GM12872 (cell line): ENCODE measurements at regions not wholly inside any gene's neighbourhood (a gene's known extent, or its start where the extent isn't known, plus 50 kb on each side); places are given as distances from the start of the nearest gene placed in this dataset.

Source experiments
- TF ChIP-seq, protein P1 (sequence below): IDR thresholded peaks from 3 replicates; pipeline ENCODE4 v1.5.1; 2011; ENCODE audit warnings: low read depth, mild to moderate bottlenecking, low read length, moderate library complexity; ENCODE audit not compliant: insufficient read depth

DNA sequence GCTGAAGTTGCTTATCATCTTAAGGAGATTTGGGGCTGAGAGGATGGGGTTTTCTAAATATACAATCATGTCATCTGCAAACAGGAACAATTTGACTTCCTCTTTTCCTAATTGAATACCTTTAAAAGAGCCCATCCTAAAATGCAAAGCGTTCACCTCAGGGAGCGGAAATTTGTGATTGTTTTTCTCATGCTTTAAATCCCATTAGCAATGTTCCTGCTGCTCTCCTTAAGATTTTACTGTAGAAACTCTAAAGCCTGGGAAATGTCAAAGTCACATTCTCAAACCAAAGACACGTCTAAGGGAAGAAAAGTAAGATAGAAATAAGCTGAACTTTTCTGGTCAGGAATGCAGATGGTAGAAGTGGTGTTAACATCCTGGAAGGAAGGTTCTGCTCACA is 285.8 kb upstream of the MAP2 start:
- TF ChIP-seq, protein P1, sequence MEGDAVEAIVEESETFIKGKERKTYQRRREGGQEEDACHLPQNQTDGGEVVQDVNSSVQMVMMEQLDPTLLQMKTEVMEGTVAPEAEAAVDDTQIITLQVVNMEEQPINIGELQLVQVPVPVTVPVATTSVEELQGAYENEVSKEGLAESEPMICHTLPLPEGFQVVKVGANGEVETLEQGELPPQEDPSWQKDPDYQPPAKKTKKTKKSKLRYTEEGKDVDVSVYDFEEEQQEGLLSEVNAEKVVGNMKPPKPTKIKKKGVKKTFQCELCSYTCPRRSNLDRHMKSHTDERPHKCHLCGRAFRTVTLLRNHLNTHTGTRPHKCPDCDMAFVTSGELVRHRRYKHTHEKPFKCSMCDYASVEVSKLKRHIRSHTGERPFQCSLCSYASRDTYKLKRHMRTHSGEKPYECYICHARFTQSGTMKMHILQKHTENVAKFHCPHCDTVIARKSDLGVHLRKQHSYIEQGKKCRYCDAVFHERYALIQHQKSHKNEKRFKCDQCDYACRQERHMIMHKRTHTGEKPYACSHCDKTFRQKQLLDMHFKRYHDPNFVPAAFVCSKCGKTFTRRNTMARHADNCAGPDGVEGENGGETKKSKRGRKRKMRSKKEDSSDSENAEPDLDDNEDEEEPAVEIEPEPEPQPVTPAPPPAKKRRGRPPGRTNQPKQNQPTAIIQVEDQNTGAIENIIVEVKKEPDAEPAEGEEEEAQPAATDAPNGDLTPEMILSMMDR = no peak

DNA sequence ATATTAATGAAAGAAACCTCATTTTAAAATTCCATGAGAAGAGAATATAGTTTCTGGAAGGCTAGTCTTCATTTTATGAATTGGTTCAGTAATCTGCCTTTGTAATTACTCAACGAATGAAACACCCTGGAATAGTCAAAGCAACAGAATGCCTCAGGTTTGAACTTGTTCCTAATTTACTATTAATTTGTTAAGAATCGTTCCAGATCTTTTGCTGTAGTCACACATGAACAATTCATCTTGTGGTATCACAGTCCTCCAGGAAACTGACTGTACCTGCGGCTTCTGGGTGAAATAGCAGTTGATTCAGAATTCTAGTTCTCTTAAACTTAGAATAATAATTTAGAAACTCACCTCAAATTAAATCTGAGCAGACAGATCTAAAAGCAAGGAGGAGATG is 282.7 kb upstream of the MAP2 start:
- TF ChIP-seq, protein P1 = no peak

DNA sequence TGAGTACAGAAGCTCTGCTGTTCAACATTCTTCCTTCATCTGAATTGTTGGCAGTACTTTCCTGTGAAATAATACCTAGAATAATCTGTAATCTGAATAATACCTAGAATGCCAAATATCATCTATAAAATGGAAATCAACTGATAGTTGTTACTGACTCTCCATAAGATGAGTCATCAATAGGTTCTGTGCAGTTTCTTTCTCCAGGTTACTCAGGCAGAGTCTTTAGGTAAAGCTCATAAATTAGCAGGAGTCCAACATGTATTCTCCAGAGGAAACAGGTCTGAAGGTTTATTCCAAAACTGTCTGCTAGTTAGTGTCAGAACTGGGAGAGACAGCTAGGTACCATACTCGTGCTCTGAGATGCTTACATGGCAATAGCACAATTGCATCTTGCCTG is 282.0 kb upstream of the MAP2 start:
- TF ChIP-seq, protein P1 = no peak

DNA sequence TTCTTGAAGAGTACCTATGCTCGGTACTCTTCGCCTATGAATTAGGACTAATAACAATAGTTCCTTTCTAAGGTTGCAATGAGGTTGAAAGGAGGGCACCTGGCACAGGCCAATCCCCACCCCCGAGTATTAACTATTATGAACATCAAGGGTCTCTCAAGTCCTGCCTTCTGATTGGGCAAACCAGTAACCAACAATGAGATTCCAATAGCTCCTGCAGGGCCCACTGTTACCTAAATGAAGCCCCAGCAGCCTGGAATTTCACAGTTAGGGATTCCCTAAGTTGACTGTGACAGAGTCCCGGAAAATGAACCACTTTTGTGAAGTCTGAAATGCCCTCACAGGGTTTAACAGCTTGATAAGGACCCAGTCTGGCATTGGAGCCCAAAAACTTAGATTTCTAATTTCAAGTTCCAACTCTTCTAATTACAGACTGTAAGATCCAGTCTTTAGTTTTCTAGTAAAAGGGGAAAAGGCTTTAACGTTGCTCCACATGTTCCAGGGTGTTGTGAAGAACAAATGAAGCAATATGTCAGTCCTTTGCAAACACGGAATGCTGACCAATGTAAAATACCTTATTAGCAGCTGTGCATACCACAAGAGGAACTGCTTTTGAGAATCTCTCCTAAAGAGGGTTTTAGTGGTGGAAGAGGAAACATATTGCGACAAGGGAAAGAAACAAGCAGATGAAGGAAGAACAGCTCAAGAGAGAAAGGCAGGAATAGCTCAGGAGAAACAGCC is 277.7 kb upstream of the MAP2 start:
- TF ChIP-seq, protein P1 = no peak

DNA sequence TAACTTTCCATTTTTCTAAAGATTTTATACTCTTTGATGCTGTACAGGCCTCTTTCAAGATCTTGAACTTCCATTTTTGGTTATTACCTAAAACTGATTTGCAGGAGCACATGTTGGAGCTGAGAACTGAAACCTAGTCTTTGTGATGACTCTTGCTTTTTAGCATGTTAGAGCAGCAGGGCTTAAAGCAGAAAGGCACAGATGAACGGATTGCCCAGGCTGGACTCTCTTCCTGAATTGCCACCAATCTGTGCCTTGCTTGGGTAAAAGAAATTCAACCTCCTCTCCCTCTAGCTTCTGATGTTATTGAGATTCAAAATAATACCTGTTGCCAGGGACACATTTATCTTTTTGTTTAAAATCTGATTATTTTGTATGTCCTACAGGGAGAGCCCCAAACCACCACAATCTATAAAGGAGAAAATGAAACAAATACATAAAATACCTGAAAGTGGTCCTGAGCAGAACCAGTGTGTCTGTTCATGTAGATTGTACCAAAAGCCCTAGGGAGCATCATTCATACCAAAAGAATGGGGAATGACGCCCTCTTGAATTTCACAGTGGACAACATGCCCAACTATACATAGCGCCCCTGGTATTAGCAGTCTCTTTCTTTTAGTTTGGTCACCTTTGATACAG is 277.0 kb upstream of the MAP2 start:
- TF ChIP-seq, protein P1 = no peak

DNA sequence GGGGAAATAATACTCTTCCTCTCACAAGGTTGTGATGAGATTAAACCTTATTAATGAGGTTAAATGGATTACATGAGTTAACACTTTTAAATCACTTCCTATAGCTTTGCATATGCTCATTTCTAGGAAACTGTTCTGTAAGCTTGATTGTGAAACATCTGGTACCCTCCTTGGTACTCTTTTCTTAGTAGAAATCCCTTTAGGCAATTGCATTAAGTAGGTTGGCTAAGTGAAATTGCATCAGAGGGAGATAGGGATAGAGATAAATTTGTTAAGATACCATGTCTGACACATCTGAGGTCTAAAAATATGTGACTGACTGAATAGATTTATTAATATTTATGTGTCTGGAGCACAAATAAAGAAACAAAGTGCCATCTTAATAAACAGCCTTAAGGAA is 275.9 kb upstream of the MAP2 start:
- TF ChIP-seq, protein P1 = no peak

DNA sequence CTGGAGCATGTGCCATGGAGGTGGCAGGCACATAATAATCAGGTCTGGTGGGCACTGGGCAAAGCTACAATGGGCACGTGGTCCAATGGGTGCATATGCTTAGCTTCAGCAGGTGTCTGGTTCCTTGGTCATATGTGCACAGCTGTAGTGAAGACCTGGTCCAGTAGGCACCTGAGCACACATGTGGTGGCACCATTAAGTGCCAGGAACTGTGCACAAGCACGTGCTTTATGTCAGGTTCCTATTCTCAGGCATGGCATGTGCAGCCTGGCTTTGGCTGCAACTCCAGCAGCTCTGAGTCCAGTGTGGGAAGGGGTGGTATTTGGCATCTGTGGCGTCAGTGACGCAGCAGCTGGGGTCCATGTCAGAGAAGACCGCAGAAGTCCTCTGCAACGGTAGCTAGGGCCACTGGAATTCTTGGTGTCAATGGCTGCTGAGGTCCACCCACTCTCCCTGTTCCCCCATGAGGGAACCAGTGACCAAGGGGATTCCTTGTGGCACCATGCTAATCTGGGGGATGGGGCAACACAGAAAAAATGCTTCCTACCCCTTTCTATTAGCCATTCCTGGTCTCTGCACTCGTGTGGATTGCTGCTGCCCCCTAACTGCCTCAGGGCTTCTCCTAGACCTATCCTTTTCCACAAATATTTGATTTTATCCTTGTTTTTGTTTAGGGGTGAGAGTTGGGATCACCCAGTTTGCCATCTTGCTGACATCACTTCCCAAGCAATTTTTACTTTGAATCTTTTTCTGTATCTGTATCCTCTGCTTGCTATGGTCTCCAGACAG is 262.9 kb upstream of the MAP2 start:
- TF ChIP-seq, protein P1 = no peak
